ENCODE measurements at regions not wholly inside any gene's neighbourhood (a gene's known extent, or its start where the extent isn't known, plus 50 kb on each side); places are given as distances from the start of the nearest gene placed in this dataset.

DNA sequence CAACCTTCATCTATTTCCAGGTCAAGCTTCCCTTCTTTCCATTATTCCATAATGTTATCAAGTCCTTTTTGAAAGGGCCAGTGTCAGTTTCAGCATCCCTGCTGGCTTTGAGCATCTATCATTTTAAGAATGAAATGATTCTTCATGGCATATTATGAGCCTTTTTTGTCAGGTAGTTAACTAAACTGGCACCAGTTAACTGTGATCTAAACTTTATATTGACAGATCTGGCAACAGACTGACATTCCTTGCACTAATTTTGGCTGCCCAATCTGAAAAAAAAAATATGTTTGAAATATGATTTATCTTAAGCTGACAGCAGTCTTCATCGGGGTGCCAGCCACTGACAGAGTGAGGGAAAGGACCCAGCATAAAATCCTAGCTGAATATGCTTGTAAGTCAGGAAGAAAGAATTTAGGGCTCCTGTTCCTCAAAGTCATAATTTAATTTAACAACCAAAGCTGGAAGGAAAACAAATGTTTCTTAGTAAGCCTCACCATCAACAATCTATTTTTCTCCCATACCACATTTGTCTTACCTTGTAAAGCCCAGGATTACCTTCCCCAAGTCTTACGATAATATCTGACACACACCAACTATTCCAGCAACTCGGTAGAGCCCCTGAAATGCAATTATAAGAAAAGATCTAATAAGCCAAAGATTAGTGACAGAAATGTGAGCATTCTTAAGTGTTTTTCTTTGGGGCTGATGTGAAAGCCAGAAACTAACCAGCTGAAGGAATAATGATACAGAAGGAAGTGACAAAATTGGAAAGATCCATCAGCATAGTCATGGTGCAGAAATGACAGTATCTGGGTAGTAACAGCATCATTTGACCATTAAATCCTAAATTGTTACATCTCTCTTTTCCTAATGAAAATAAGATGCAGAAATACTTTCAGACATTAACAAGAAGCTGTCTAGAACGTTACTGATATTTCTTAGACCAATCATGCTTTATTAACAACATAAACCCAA, 228.1 kb downstream of the RBM43 start:
- H3K27me3 ChIP-seq (ENCODE audit: insufficient read depth, low read length), result no peaks in the 10 kb centered on the region
- no peak overlapping the region for H3K9ac ChIP-seq (ENCODE audit: low read length)
- no peaks in the 10 kb centered on the region for H3K4me1 Mint-ChIP-seq (ENCODE audit: low read depth, unreplicated experiment)
- H3K4me2 ChIP-seq (ENCODE audit: low read length), result no peak overlapping the region
- no peak overlapping the region for H3K4me3 Mint-ChIP-seq (ENCODE audit: unreplicated experiment)
- no peak for DNase-seq (ENCODE audit: low read depth)
- TF ChIP-seq EZH2 (IDR thresholded peaks at IDR 0.05; ENCODE audit: insufficient read depth, low read length), result no peak
- TF ChIP-seq, protein P1, sequence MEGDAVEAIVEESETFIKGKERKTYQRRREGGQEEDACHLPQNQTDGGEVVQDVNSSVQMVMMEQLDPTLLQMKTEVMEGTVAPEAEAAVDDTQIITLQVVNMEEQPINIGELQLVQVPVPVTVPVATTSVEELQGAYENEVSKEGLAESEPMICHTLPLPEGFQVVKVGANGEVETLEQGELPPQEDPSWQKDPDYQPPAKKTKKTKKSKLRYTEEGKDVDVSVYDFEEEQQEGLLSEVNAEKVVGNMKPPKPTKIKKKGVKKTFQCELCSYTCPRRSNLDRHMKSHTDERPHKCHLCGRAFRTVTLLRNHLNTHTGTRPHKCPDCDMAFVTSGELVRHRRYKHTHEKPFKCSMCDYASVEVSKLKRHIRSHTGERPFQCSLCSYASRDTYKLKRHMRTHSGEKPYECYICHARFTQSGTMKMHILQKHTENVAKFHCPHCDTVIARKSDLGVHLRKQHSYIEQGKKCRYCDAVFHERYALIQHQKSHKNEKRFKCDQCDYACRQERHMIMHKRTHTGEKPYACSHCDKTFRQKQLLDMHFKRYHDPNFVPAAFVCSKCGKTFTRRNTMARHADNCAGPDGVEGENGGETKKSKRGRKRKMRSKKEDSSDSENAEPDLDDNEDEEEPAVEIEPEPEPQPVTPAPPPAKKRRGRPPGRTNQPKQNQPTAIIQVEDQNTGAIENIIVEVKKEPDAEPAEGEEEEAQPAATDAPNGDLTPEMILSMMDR (IDR thresholded peaks at IDR 0.05; ENCODE audit: insufficient read depth, low read depth, low read length), result no peak
- H3K9me3 ChIP-seq (ENCODE audit: insufficient read depth, low read depth, low read length), result no peaks in the 10 kb centered on the region
- no peaks in the 10 kb centered on the region for H3K36me3 ChIP-seq (ENCODE audit: insufficient read depth, low read length)
- no peak for FAIRE-seq
- no peaks in the 10 kb centered on the region for H3K36me3 Mint-ChIP-seq (ENCODE audit: low read depth, unreplicated experiment)
- H3K9me3 Mint-ChIP-seq (ENCODE audit: unreplicated experiment), result no peaks in the 10 kb centered on the region
- H3K4me3 ChIP-seq (ENCODE audit: insufficient read depth, low read depth, low read length), result no peak overlapping the region
- H3K27ac Mint-ChIP-seq (ENCODE audit: unreplicated experiment), result no peak overlapping the region
- H4K20me1 ChIP-seq (ENCODE audit: insufficient read depth, low read length), result no peaks in the 10 kb centered on the region
- no peak overlapping the region for H2AFZ ChIP-seq (ENCODE audit: low read depth, low read length)
- peaks cover 1% of the 10 kb centered on the region for H3K27me3 Mint-ChIP-seq (ENCODE audit: low read depth, unreplicated experiment)
- H3K79me2 ChIP-seq (ENCODE audit: insufficient read depth, low read length), result no peaks in the 10 kb centered on the region
- no peaks in the 10 kb centered on the region for H3K4me1 ChIP-seq (ENCODE audit: insufficient read depth, low read length)
- H3K27ac ChIP-seq (ENCODE audit: low read depth, low read length), result no peak overlapping the region

DNA sequence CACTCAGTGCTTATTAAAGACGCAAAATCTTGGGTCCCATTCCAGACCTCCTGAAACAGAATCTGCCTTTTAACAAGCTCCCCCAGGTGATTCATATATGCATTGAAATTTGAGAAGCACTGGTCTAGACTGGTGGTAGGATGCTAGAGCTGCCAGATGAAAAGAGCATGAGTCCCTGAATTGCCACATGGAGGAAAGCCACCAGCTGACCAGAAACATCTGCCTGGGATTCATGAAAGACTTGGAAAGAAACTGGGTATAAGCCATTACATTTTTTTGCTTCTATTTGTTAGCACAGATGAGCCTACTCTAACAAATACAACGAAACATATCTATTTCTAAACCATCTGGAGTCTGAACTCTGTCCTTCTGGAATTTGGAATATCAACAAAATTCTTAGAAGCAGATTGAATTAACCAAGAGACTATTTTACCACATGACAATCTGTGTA, 228.9 kb downstream of the RBM43 start:
- Mint-ChIP-seq H3K4me3 (ENCODE audit: unreplicated experiment) (no peak overlapping the region), H3K9me3 (ENCODE audit: unreplicated experiment) (no peaks in the 10 kb centered on the region), H3K27ac (ENCODE audit: unreplicated experiment) (no peak overlapping the region), H3K4me1 (ENCODE audit: low read depth, unreplicated experiment) (no peaks in the 10 kb centered on the region), H3K36me3 (ENCODE audit: low read depth, unreplicated experiment) (no peaks in the 10 kb centered on the region), H3K27me3 (ENCODE audit: low read depth, unreplicated experiment) (peaks cover 6% of the 10 kb centered on the region)
- no peak for FAIRE-seq
- DNase-seq (ENCODE audit: low read depth), result peak; percentile 94
- no peaks in the 10 kb centered on the region for H3K27me3 ChIP-seq (ENCODE audit: insufficient read depth, low read length)
- H3K9ac ChIP-seq (ENCODE audit: low read length), result no peak overlapping the region
- no peak overlapping the region for H2AFZ ChIP-seq (ENCODE audit: low read depth, low read length)
- no peaks in the 10 kb centered on the region for H3K4me1 ChIP-seq (ENCODE audit: insufficient read depth, low read length)
- no peak overlapping the region for H3K4me3 ChIP-seq (ENCODE audit: insufficient read depth, low read depth, low read length)
- no peaks in the 10 kb centered on the region for H3K9me3 ChIP-seq (ENCODE audit: insufficient read depth, low read depth, low read length)
- H3K4me2 ChIP-seq (ENCODE audit: low read length), result no peak overlapping the region
- H4K20me1 ChIP-seq (ENCODE audit: insufficient read depth, low read length), result no peaks in the 10 kb centered on the region
- no peaks in the 10 kb centered on the region for H3K79me2 ChIP-seq (ENCODE audit: insufficient read depth, low read length)
- TF ChIP-seq EZH2 (IDR thresholded peaks at IDR 0.05; ENCODE audit: insufficient read depth, low read length), result no peak
- TF ChIP-seq, protein P1 (IDR thresholded peaks at IDR 0.05; ENCODE audit: insufficient read depth, low read depth, low read length), result no peak
- H3K27ac ChIP-seq (ENCODE audit: low read depth, low read length), result no peak overlapping the region
- no peaks in the 10 kb centered on the region for H3K36me3 ChIP-seq (ENCODE audit: insufficient read depth, low read length)

All from astrocyte (in vitro differentiated cells and primary cell).